Fibroblast of lung (primary cell): ENCODE measurements at regions not wholly inside any gene's neighbourhood (a gene's known extent, or its start where the extent isn't known, plus 50 kb on each side); places are given as distances from the start of the nearest gene placed in this dataset.

Source experiments
- CTCF ChIP-seq, 2 donors: IDR thresholded peaks in 1 of 2; conservative IDR thresholded peaks in 1 of 2; 1 replicate in 1 of 2; 2 replicates in 1 of 2; pipeline ENCODE4 v1.5.1; 2011 to 2012; ENCODE audit warnings: low read length in 2 of 2, control low read depth in 1 of 2, inconsistent platforms in 1 of 2, low read depth in 1 of 2, mild to moderate bottlenecking in 1 of 2
- EZH2 ChIP-seq: IDR thresholded peaks from 2 replicates; pipeline ENCODE4 v1.5.1; 2012; ENCODE audit warnings: low read length, control low read depth, mild to moderate bottlenecking; ENCODE audit errors: missing control alignments

- no peak for TF ChIP-seq CTCF (conservative IDR thresholded peaks at IDR 0.05 in 1 of 2, IDR thresholded peaks at IDR 0.05 in 1 of 2; ENCODE audit: low read depth in 1 of 2, low read length in 2 of 2)
- no peak for TF ChIP-seq EZH2
Measured at GRCh38 chr7:51446785-51447184, 130.2 kb upstream of the COBL start.
